BJ (cell line): ENCODE measurements at regions not wholly inside any gene's neighbourhood (a gene's known extent, or its start where the extent isn't known, plus 50 kb on each side); places are given as distances from the start of the nearest gene placed in this dataset.

Experiments used
- CTCF ChIA-PET: fragments of 350-600 bp; formaldehyde crosslinking; extraction: SDS; loops from one replicate; lab custom pipeline; 2021; ENCODE audit warnings: antibody characterized with exemption, inconsistent platforms; lab: Yijun Ruan, JAX
- POLR2A ChIA-PET: fragments of 300-600 bp; sonication (Branson Sonifier 250); formaldehyde crosslinking; extraction: SDS; loops from one replicate; lab custom pipeline; 2021; ENCODE audit warnings: antibody characterized with exemption; lab: Charles Lee
- DNase-seq: peaks from one replicate; pipeline ENCODE4 v3.0.0-alpha.2; 2011; ENCODE audit warnings: low read depth
- H3K27me3 ChIP-seq: 2 replicates; pipeline ENCODE4 v1.6.0; 2011; ENCODE audit warnings: low read length; ENCODE audit not compliant: control insufficient read depth, insufficient read depth
- H3K36me3 ChIP-seq: 2 replicates; pipeline ENCODE4 v1.5.1; 2011; ENCODE audit warnings: low read length; ENCODE audit not compliant: control insufficient read depth, insufficient read depth
- H3K4me3 ChIP-seq: 2 replicates; pipeline ENCODE4 v1.5.1; 2011; ENCODE audit warnings: low read depth, mild to moderate bottlenecking, control low read depth, low read length
- TF ChIP-seq, protein P1 (sequence below): IDR thresholded peaks from 2 replicates; pipeline ENCODE4 v1.5.1; 2011; ENCODE audit warnings: low read depth, mild to moderate bottlenecking, control low read depth, inconsistent platforms, low read length, moderate library complexity; ENCODE audit not compliant: insufficient read depth

DNA sequence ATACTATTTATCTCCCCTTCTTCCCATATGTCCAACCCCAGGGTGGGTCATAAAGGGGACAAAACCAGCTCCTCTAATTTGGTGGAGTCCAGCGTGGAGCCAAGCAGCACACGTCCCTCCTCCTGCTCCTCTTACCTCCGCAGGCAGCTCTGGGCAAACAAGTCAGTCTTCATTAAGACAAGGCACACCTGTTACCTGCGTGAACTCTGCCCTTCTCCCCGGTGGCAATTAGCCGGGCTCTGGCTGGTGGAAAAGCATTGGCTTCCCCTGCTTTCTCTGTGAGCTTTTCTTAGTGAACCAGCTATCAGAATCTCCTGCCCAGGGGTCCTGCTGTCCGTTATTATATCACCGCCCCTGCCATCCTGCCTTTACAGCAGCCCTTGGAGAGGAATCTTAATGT, 418.7 kb upstream of the CADM1 start:
- no peak for DNase-seq
- Histone ChIP-seq H3K36me3 (no peaks in the 10 kb centered on the region), H3K27me3 (no peaks in the 10 kb centered on the region), H3K4me3 (no peak overlapping the region)
- ChIA-PET POLR2A (no interaction called here), CTCF (no interaction called here)
- TF ChIP-seq, protein P1, sequence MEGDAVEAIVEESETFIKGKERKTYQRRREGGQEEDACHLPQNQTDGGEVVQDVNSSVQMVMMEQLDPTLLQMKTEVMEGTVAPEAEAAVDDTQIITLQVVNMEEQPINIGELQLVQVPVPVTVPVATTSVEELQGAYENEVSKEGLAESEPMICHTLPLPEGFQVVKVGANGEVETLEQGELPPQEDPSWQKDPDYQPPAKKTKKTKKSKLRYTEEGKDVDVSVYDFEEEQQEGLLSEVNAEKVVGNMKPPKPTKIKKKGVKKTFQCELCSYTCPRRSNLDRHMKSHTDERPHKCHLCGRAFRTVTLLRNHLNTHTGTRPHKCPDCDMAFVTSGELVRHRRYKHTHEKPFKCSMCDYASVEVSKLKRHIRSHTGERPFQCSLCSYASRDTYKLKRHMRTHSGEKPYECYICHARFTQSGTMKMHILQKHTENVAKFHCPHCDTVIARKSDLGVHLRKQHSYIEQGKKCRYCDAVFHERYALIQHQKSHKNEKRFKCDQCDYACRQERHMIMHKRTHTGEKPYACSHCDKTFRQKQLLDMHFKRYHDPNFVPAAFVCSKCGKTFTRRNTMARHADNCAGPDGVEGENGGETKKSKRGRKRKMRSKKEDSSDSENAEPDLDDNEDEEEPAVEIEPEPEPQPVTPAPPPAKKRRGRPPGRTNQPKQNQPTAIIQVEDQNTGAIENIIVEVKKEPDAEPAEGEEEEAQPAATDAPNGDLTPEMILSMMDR: no peak

DNA sequence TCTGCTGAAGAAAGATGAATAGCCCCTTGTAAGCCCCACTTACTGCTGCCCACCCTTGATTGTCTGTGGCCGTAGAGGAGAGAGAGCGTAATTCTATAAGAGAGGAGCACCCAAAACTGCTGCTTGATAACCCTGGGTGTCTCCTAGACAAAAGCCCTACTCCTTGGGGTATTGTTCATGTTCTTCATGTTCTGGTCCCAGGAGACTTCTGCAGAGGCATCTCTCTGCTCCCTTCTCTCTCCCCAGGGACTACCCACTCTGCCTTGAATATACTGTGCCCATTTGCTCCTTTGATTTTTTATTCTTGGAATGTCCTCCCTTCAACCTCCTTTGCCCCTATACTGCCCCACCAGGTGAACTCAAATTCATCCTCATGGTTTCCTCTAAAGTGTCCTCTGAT, 417.8 kb upstream of the CADM1 start:
- Histone ChIP-seq H3K27me3 (no peaks in the 10 kb centered on the region), H3K36me3 (no peaks in the 10 kb centered on the region), H3K4me3 (no peak overlapping the region)
- no peak for DNase-seq
- ChIA-PET POLR2A (no interaction called here), CTCF (no interaction called here)
- TF ChIP-seq, protein P1: no peak

- ChIA-PET POLR2A (no interaction called here), CTCF (no interaction called here)
- Histone ChIP-seq H3K4me3 (no peak overlapping the region), H3K27me3 (no peaks in the 10 kb centered on the region), H3K36me3 (no peaks in the 10 kb centered on the region)
- DNase-seq: no peak
- TF ChIP-seq, protein P1: no peak
Measured at GRCh38 chr11:115921540-115921939, 417.3 kb upstream of the CADM1 start.

- ChIA-PET POLR2A (no interaction called here), CTCF (no interaction called here)
- H3K36me3 ChIP-seq: no peaks in the 10 kb centered on the region
- no peak for DNase-seq
- H3K4me3 ChIP-seq: no peak overlapping the region
- no peaks in the 10 kb centered on the region for H3K27me3 ChIP-seq
- TF ChIP-seq, protein P1: no peak
Measured at GRCh38 chr11:115920841-115921480, 416.7 kb upstream of the CADM1 start.

DNA sequence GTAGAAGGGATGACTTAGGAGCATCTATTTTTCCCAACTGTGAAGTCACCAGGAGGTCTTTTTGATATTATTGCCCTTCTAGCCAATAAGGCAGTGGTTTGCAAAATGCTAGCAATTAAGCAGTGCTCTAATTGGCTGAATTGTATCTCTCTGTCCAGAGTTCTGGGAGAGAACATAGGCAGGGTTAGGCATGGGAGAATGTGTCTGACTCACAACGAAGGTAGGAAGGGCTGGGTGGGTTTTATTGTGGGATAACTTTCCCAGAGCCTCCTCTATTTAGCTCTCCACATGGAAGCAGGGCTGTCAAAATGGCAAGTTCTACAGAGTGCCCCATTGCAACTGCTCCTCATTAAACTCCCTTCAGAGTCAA, 415.9 kb upstream of the CADM1 start:
- CTCF ChIA-PET: interaction anchor here (0.5 to 0.6 kb wide), 2 partner anchors 481 to 1365 kb away, joined by 4 read pairs; no protein-coding TSS in a partner anchor
- DNase-seq: no peak

More for the DNA sequence above, 415.9 kb upstream of the CADM1 start:
- Histone ChIP-seq H3K4me3 (no peak overlapping the region), H3K27me3 (no peaks in the 10 kb centered on the region), H3K36me3 (no peaks in the 10 kb centered on the region)
- POLR2A ChIA-PET: no interaction called here
- TF ChIP-seq, protein P1: no peak
